Caco-2 (cell line): ENCODE measurements at regions not wholly inside any gene's neighbourhood (a gene's known extent, or its start where the extent isn't known, plus 50 kb on each side); places are given as distances from the start of the nearest gene placed in this dataset.

Source experiments
- BruUV-seq: library from RNA; stranded (reverse); fragments of 400-500 nt; replicated peaks from 2 replicates; lab custom pipeline; 2021; lab: Mats Ljungman, UMichigan
- CTCF ChIA-PET: fragments of 300-600 bp; sonication (Branson Sonifier 250); formaldehyde crosslinking; loops from one replicate; lab custom pipeline; 2022; ENCODE audit warnings: antibody characterized with exemption; lab: Charles Lee
- POLR2A ChIA-PET: fragments of 300-600 bp; sonication (Branson Sonifier 250); formaldehyde crosslinking; loops from one replicate; lab custom pipeline; 2022; ENCODE audit warnings: antibody characterized with exemption; lab: Charles Lee
- DNase-seq, 2 experiments: peaks; one replicate each; pipeline versions ENCODE4 v3.0.0 to v3.0.0-alpha.2; 2020 to 2022
- H3K27me3 ChIP-seq: replicated peaks from 2 replicates; pipeline ENCODE4 v1.6.0; 2011; ENCODE audit warnings: low read length; ENCODE audit not compliant: control insufficient read depth, insufficient read depth
- H3K36me3 ChIP-seq: 2 replicates; pipeline ENCODE4 v1.5.1; 2011; ENCODE audit warnings: low read length; ENCODE audit not compliant: control insufficient read depth, insufficient read depth
- H3K4me1 ChIP-seq: fragments of 250-450 bp; sonication (Bioruptor Pico); 2 replicates; pipeline ENCODE4 v1.5.1; 2020; ENCODE audit warnings: mild to moderate bottlenecking
- H3K4me3 ChIP-seq: 2 replicates; pipeline ENCODE4 v1.5.1; 2011; ENCODE audit warnings: low read depth, mild to moderate bottlenecking, control low read depth, low read length
- H3K9me3 ChIP-seq: fragments of 250-450 bp; sonication (Bioruptor Pico); 2 replicates; pipeline ENCODE4 v1.5.1; 2020; ENCODE audit warnings: mild to moderate bottlenecking, moderate library complexity
- H3K27ac Mint-ChIP-seq: one replicate; pipeline ENCODE4 v1.8.0; 2022; ENCODE audit warnings: mixed read lengths; ENCODE audit not compliant: unreplicated experiment
- H3K27me3 Mint-ChIP-seq: one replicate; pipeline ENCODE4 v1.8.0; 2022; ENCODE audit warnings: mixed read lengths; ENCODE audit not compliant: insufficient read depth, unreplicated experiment
- H3K36me3 Mint-ChIP-seq: one replicate; pipeline ENCODE4 v1.8.0; 2022; ENCODE audit warnings: mild to moderate bottlenecking, mixed read lengths; ENCODE audit not compliant: insufficient read depth, unreplicated experiment
- H3K4me1 Mint-ChIP-seq: one replicate; pipeline ENCODE4 v1.8.0; 2022; ENCODE audit warnings: low read depth, mixed read lengths; ENCODE audit not compliant: unreplicated experiment
- H3K4me3 Mint-ChIP-seq: one replicate; pipeline ENCODE4 v1.8.0; 2022; ENCODE audit warnings: mild to moderate bottlenecking, moderate library complexity, mixed read lengths; ENCODE audit not compliant: unreplicated experiment
- H3K9me3 Mint-ChIP-seq: one replicate; pipeline ENCODE4 v1.8.0; 2022; ENCODE audit warnings: mixed read lengths; ENCODE audit not compliant: unreplicated experiment
- CTCF ChIP-seq, 2 experiments: fragments of 200-600 bp in 1 of 2; IDR thresholded peaks; 1 replicate in 1 of 2; 2 replicates in 1 of 2; pipeline versions ENCODE4 v1.5.1 to v1.8.0; 2011 to 2022; ENCODE audit warnings: antibody characterized with exemption in 1 of 2, control low read depth in 1 of 2, inconsistent platforms in 1 of 2, low read depth in 1 of 2, low read length in 1 of 2, mild to moderate bottlenecking in 1 of 2, moderate library complexity in 1 of 2; ENCODE audit not compliant: insufficient read depth in 1 of 2, severe bottlenecking in 1 of 2, unreplicated experiment in 1 of 2
- intact Hi-C: fragments of 100-400 bp; cut with micrococcal nuclease; formaldehyde crosslinking; loops from one replicate; pipeline ENCODE4 v1.10.0; 2022; ENCODE audit not compliant: unreplicated experiment

- no peaks in the 10 kb centered on the region for H3K9me3 ChIP-seq
- CTCF ChIA-PET: interaction anchor here (0.8 kb wide), 1 partner anchor 37 kb away, joined by 3 read pairs; no protein-coding TSS in a partner anchor
- intact Hi-C loops: no loop called here
- Mint-ChIP-seq H3K9me3 (no peaks in the 10 kb centered on the region), H3K36me3 (no peaks in the 10 kb centered on the region), H3K27me3 (no peaks in the 10 kb centered on the region), H3K27ac (no peak overlapping the region), H3K4me3 (no peak overlapping the region), H3K4me1 (no peaks in the 10 kb centered on the region)
- no peak for DNase-seq
- H3K4me3 ChIP-seq: no peak overlapping the region
- no peaks in the 10 kb centered on the region for H3K27me3 ChIP-seq
- no peaks in the 10 kb centered on the region for H3K36me3 ChIP-seq
- POLR2A ChIA-PET: no interaction called here
- no peaks in the 10 kb centered on the region for H3K4me1 ChIP-seq
- TF ChIP-seq CTCF (IDR thresholded peaks at IDR 0.05; ENCODE audit: insufficient read depth in 1 of 2, low read depth in 1 of 2, low read length in 1 of 2, severe bottlenecking in 1 of 2, unreplicated experiment in 1 of 2): no peak
- BruUV-seq: no TSS peak
These were observed 905.5 kb upstream of the PCDH20 start for GRCh38 chr13:62321139-62321538.

- Histone ChIP-seq H3K9me3 (no peaks in the 10 kb centered on the region), H3K27me3 (no peaks in the 10 kb centered on the region), H3K36me3 (no peaks in the 10 kb centered on the region), H3K4me1 (no peaks in the 10 kb centered on the region), H3K4me3 (no peak overlapping the region)
- CTCF ChIA-PET: interaction anchor here (0.6 to 0.8 kb wide), 2 partner anchors 24 to 38 kb away, joined by 3 read pairs; no protein-coding TSS in a partner anchor
- intact Hi-C loops: loop anchor here (1.0 kb wide), 3 partner anchors 38 to 225 kb away; no protein-coding TSS in a partner anchor
- POLR2A ChIA-PET: no interaction called here
- no peak overlapping the region for H3K4me3 Mint-ChIP-seq
- DNase-seq: peak in 1 of 2 experiments; percentile 42
- H3K4me1 Mint-ChIP-seq: no peaks in the 10 kb centered on the region
- H3K27me3 Mint-ChIP-seq: no peaks in the 10 kb centered on the region
- no TSS peak for BruUV-seq
- TF ChIP-seq CTCF (IDR thresholded peaks at IDR 0.05; ENCODE audit: insufficient read depth in 1 of 2, low read depth in 1 of 2, low read length in 1 of 2, severe bottlenecking in 1 of 2, unreplicated experiment in 1 of 2): peak; percentile 62 to 66
- H3K9me3 Mint-ChIP-seq: no peaks in the 10 kb centered on the region
- H3K27ac Mint-ChIP-seq: no peak overlapping the region
- no peaks in the 10 kb centered on the region for H3K36me3 Mint-ChIP-seq
These were observed 904.8 kb upstream of the PCDH20 start for GRCh38 chr13:62320129-62321108.

DNA sequence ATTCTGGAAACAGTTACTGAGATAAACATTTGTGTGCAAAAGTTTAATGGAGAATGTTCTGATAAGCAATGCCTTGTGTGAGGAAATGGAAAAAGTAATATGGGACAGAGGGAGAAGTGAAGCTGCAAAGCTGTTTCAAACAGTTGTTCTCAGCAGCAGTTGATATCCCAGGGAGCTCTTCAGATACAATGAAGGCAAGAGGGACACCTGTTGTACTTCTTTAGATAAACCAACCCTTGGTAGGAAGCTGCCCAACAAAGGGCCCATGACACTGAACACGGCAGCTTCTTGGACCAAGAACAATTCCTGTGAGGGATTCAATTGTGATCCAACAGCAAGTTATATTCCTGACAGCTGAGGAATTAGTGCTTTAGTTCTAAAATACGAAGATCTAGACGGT is 894.3 kb upstream of the PCDH20 start:
- intact Hi-C loops: no loop called here
- no peak for TF ChIP-seq CTCF (IDR thresholded peaks at IDR 0.05; ENCODE audit: insufficient read depth in 1 of 2, low read depth in 1 of 2, low read length in 1 of 2, severe bottlenecking in 1 of 2, unreplicated experiment in 1 of 2)
- H3K4me3 Mint-ChIP-seq: no peak overlapping the region
- no peaks in the 10 kb centered on the region for H3K4me1 Mint-ChIP-seq
- no peaks in the 10 kb centered on the region for H3K27me3 ChIP-seq
- no peak for DNase-seq
- H3K4me1 ChIP-seq: no peaks in the 10 kb centered on the region
- ChIA-PET POLR2A (no interaction called here), CTCF (no interaction called here)
- peaks cover 6% of the 10 kb centered on the region for H3K9me3 Mint-ChIP-seq
- BruUV-seq: no TSS peak
- no peaks in the 10 kb centered on the region for H3K9me3 ChIP-seq
- H3K27ac Mint-ChIP-seq: no peak overlapping the region
- no peaks in the 10 kb centered on the region for H3K36me3 Mint-ChIP-seq
- no peaks in the 10 kb centered on the region for H3K36me3 ChIP-seq
- H3K27me3 Mint-ChIP-seq: no peaks in the 10 kb centered on the region
- H3K4me3 ChIP-seq: no peak overlapping the region
